Effector memory CD8-positive, alpha-beta T cell (primary cell): ENCODE measurements at regions not wholly inside any gene's neighbourhood (a gene's known extent, or its start where the extent isn't known, plus 50 kb on each side); places are given as distances from the start of the nearest gene placed in this dataset.
A peak's percentile ranks its signal among the peaks of the same experiment; 100 is the strongest.
"Not testable (repeated sequence)": the region's sequence is repeated elsewhere in the genome, so short reads cannot be mapped to it uniquely, and the experiment has no call there.

ENCODE experiments used
- ATAC-seq: fragments of 150-1000 bp; cut with Tn5 transposase; replicated peaks from 2 replicates; pipeline ENCODE4 v1.10.0; 2021; ENCODE audit warnings: mild to moderate bottlenecking, moderate library complexity
- DNase-seq, 3 experiments: peaks; one replicate each; pipeline ENCODE4 v3.0.0; 2021
- H3K27ac Mint-ChIP-seq, 2 donors: one replicate each; pipeline ENCODE4 v1.8.0; 2022; ENCODE audit warnings: mild to moderate bottlenecking in 2 of 2, mixed read lengths in 2 of 2, moderate library complexity in 2 of 2
- H3K27me3 Mint-ChIP-seq, 2 donors: one replicate each; pipeline ENCODE4 v1.8.0; 2022; ENCODE audit warnings: mixed read lengths in 2 of 2
- H3K36me3 Mint-ChIP-seq: one replicate; pipeline ENCODE4 v1.8.0; 2022; ENCODE audit warnings: mild to moderate bottlenecking, moderate library complexity, mixed read lengths; ENCODE audit not compliant: insufficient read depth
- H3K4me1 Mint-ChIP-seq, 2 donors: one replicate each; pipeline ENCODE4 v1.8.0; 2022; ENCODE audit warnings: low read depth in 2 of 2, mixed read lengths in 2 of 2
- H3K4me3 Mint-ChIP-seq, 2 donors: one replicate each; pipeline ENCODE4 v1.8.0; 2022; ENCODE audit warnings: mild to moderate bottlenecking in 2 of 2, mixed read lengths in 2 of 2, moderate library complexity in 2 of 2
- H3K9me3 Mint-ChIP-seq, 2 donors: one replicate each; pipeline ENCODE4 v1.8.0; 2022; ENCODE audit warnings: mixed read lengths in 2 of 2

DNA sequence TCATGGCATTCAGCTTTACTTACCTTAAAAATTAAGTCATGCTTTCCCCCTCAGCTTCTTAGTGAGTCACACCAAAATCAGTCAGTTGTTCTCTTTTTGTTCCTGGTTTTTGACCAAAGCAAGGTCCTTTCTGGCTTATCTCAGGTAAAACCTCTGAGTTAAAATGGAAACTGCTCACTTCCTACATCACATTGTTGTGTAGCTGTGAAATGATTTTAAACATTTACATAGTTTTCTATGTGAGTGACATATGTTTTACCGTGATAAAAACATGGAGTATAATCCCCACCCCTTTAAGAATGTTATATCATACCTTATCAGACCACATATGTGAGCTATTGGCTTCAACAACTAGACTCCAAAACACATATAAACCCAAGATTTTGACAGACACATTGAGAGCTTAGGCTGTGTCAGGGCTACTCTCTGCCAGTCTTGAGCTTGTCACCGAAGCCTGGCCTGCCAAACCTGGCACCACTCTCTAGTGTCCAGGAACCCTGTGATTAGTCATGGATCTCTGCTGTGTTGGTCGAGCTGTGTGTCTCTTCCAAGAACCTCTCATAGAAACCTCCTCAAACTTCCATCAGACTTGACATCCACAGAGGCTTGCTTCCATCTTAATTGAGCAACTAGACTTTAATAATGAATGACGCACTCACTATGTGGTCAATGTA, 113.7 kb upstream of the FOXN2 start:
- Mint-ChIP-seq H3K36me3 (peaks cover 3% of the 10 kb centered on the region), H3K4me3 (no peak overlapping the region), H3K27me3 (no peaks in the 10 kb centered on the region), H3K9me3 (no peaks in the 10 kb centered on the region), H3K27ac (no peak overlapping the region), H3K4me1 (peaks cover 0 to 1% of the 10 kb centered on the region in 2 donors)
- no peak for ATAC-seq
- DNase-seq = no peak

DNA sequence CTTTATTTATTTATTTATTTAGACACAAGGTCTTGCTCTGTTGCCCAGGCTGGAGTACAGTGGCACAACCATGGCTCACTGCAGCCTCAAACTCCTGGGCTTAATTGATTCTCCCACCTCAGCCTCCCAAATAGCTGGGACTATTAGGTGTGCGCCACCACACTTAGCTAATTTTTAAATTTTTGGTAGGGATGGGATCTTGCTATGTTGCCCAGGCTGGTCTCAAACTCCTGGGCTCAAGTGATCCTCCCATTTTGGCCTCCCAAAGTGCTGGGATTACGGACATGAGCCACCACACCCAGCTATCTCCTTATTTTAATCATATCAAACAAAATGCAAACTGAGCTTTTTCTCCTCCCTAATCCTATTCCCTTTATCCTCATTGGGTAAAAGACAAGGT, 113.0 kb upstream of the FOXN2 start:
- H3K4me1 Mint-ChIP-seq, DNase-seq, H3K9me3 Mint-ChIP-seq, H3K27me3 Mint-ChIP-seq, H3K4me3 Mint-ChIP-seq, ATAC-seq, H3K27ac Mint-ChIP-seq, H3K36me3 Mint-ChIP-seq: not testable (repeated sequence)

GRCh38 chr2:48202863-48203642, 111.4 kb upstream of the FOXN2 start:
- Mint-ChIP-seq H3K9me3 (no peaks in the 10 kb centered on the region), H3K27ac (no peak overlapping the region), H3K4me3 (no peak overlapping the region), H3K27me3 (no peaks in the 10 kb centered on the region), H3K4me1 (no peaks in the 10 kb centered on the region), H3K36me3 (peaks cover 2% of the 10 kb centered on the region)
- DNase-seq = no peak
- no peak for ATAC-seq

GRCh38 chr2:48203668-48204067, 110.8 kb upstream of the FOXN2 start:
- H3K9me3 Mint-ChIP-seq = no peaks in the 10 kb centered on the region
- ATAC-seq (no peak), DNase-seq (no peak)

GRCh38 chr2:48204750-48205136, 109.7 kb upstream of the FOXN2 start:
- H3K4me1 Mint-ChIP-seq = no peaks in the 10 kb centered on the region
- H3K9me3 Mint-ChIP-seq = no peaks in the 10 kb centered on the region
- ATAC-seq (no peak), DNase-seq (no peak)
- no peaks in the 10 kb centered on the region for H3K27me3 Mint-ChIP-seq
- no peaks in the 10 kb centered on the region for H3K36me3 Mint-ChIP-seq
- no peak overlapping the region for H3K27ac Mint-ChIP-seq
- no peak overlapping the region for H3K4me3 Mint-ChIP-seq

More at GRCh38 chr2:48203668-48204067, 110.8 kb upstream of the FOXN2 start:
- Mint-ChIP-seq H3K4me1 (no peaks in the 10 kb centered on the region), H3K27me3 (no peaks in the 10 kb centered on the region), H3K27ac (no peak overlapping the region), H3K4me3 (no peak overlapping the region), H3K36me3 (no peaks in the 10 kb centered on the region)

GRCh38 chr2:48205137-48205798, 109.2 kb upstream of the FOXN2 start:
- no peaks in the 10 kb centered on the region for H3K4me1 Mint-ChIP-seq
- no peak overlapping the region for H3K27ac Mint-ChIP-seq
- ATAC-seq (no peak), DNase-seq (no peak)
- no peaks in the 10 kb centered on the region for H3K27me3 Mint-ChIP-seq
- no peaks in the 10 kb centered on the region for H3K9me3 Mint-ChIP-seq
- H3K4me3 Mint-ChIP-seq = no peak overlapping the region
- H3K36me3 Mint-ChIP-seq = no peaks in the 10 kb centered on the region

- DNase-seq, H3K27me3 Mint-ChIP-seq, ATAC-seq, H3K9me3 Mint-ChIP-seq, H3K36me3 Mint-ChIP-seq, H3K4me1 Mint-ChIP-seq, H3K4me3 Mint-ChIP-seq, H3K27ac Mint-ChIP-seq: not testable (repeated sequence)
Observed at GRCh38 chr2:48206056-48206656, 108.3 kb upstream of the FOXN2 start.

DNA sequence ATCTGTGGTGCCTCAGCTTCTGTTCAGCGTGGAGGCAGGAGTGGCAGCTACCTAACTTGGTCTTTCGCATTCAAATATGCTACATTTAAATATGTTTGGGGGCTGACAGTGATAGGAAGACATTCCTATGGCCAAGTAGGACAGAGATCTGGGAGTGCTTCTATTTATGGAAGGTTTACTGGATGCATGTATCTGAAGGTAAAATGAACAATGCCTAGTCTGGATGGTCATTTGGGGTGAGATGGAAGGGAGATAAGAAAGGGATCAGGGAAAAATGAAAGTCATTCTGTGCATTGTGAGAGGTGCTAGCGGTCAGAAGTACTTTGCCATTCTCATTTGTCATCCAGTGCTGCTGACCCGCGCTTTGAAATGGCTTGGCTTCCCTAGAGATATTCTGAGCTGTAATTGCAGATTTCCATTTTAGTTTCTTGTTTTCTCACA, 107.3 kb upstream of the FOXN2 start:
- Mint-ChIP-seq H3K27me3 (no peaks in the 10 kb centered on the region), H3K4me1 (no peaks in the 10 kb centered on the region), H3K27ac (no peak overlapping the region), H3K36me3 (no peaks in the 10 kb centered on the region), H3K9me3 (no peaks in the 10 kb centered on the region), H3K4me3 (no peak overlapping the region)
- ATAC-seq = no peak
- no peak for DNase-seq

- no peaks in the 10 kb centered on the region for H3K4me1 Mint-ChIP-seq
- no peaks in the 10 kb centered on the region for H3K36me3 Mint-ChIP-seq
- ATAC-seq (no peak), DNase-seq (no peak)
- H3K4me3 Mint-ChIP-seq = no peak overlapping the region
- H3K27ac Mint-ChIP-seq = no peak overlapping the region
- H3K9me3 Mint-ChIP-seq = no peaks in the 10 kb centered on the region
- no peaks in the 10 kb centered on the region for H3K27me3 Mint-ChIP-seq
Observed at GRCh38 chr2:48207851-48208250, 106.6 kb upstream of the FOXN2 start.

GRCh38 chr2:48209214-48209885, 105.1 kb upstream of the FOXN2 start:
- H3K27ac Mint-ChIP-seq = no peak overlapping the region

GRCh38 chr2:48210189-48210588, 104.3 kb upstream of the FOXN2 start:
- no peaks in the 10 kb centered on the region for H3K9me3 Mint-ChIP-seq
- no peak overlapping the region for H3K4me3 Mint-ChIP-seq
- no peaks in the 10 kb centered on the region for H3K36me3 Mint-ChIP-seq
- peak overlapping the region in 1 of 2 donors; percentile 17 for H3K27ac Mint-ChIP-seq
- no peak for ATAC-seq
- DNase-seq = no peak
- no peaks in the 10 kb centered on the region for H3K27me3 Mint-ChIP-seq
- H3K4me1 Mint-ChIP-seq = no peaks in the 10 kb centered on the region

More at GRCh38 chr2:48209214-48209885, 105.1 kb upstream of the FOXN2 start:
- Mint-ChIP-seq H3K27me3 (no peaks in the 10 kb centered on the region), H3K4me1 (no peaks in the 10 kb centered on the region), H3K4me3 (no peak overlapping the region), H3K9me3 (no peaks in the 10 kb centered on the region), H3K36me3 (no peaks in the 10 kb centered on the region)
- DNase-seq (no peak), ATAC-seq (no peak)

DNA sequence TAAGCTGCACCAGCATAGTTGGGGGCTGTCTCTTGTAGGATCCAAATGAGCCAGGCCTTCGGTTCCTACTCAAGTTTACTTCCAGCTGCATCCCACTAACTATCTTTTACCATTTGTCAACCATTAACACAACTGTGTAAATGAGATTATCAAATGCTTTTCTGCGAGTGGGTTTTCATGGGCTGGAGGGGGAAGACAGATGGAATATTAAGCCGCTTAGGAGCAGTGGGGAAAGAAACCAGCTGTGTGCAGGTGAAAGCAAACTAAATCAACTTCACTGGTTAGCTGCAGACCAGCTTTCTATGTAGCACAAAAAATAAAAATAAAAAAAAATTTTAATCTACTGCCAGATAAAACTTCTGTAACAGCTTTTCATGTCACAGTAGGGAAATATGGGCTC, 100.8 kb upstream of the FOXN2 start:
- H3K27me3 Mint-ChIP-seq = no peaks in the 10 kb centered on the region
- DNase-seq = no peak
- no peaks in the 10 kb centered on the region for H3K9me3 Mint-ChIP-seq
- no peak overlapping the region for H3K4me3 Mint-ChIP-seq
- no peak overlapping the region for H3K27ac Mint-ChIP-seq
- ATAC-seq = no peak
- H3K4me1 Mint-ChIP-seq = no peaks in the 10 kb centered on the region
- no peaks in the 10 kb centered on the region for H3K36me3 Mint-ChIP-seq

DNA sequence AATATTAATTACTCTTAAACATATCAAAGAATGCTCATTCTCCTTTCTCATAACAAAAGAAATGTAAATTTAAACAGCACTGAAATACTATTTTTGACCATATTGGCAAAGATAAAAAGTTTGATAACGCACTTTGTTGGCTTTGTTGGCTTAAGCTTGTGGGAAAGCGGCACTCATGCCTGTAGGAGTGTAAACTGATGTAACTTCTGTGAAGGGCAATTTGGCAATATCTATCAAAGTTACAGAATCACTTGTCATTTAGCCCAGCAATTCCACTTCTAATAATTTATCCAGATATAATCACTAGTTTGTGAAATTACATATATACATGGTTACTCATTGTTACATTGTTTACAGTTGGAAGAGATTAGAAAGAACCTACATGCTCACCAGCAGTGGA, 96.3 kb upstream of the FOXN2 start:
- no peak overlapping the region for H3K27ac Mint-ChIP-seq
- no peak overlapping the region for H3K4me3 Mint-ChIP-seq
- no peak for DNase-seq
- H3K36me3 Mint-ChIP-seq = no peaks in the 10 kb centered on the region
- no peaks in the 10 kb centered on the region for H3K4me1 Mint-ChIP-seq
- ATAC-seq = no peak
- H3K27me3 Mint-ChIP-seq = no peaks in the 10 kb centered on the region
- H3K9me3 Mint-ChIP-seq = no peaks in the 10 kb centered on the region
